Hepatocyte (in vitro differentiated cells): ENCODE measurements at regions not wholly inside any gene's neighbourhood (a gene's known extent, or its start where the extent isn't known, plus 50 kb on each side); places are given as distances from the start of the nearest gene placed in this dataset.

ENCODE experiments used
- DNase-seq: peaks from one replicate; pipeline ENCODE4 v3.0.0-alpha.2; 2016; ENCODE audit warnings: low spot score
- H2AFZ ChIP-seq: fragments of 200-600 bp; sonication (generic); 2 replicates; pipeline ENCODE4 v1.6.0; 2016; ENCODE audit warnings: antibody characterized with exemption, mild to moderate bottlenecking
- H3K27ac ChIP-seq: fragments of 200-600 bp; sonication (generic); 2 replicates; pipeline ENCODE4 v1.5.1; 2016; ENCODE audit warnings: mild to moderate bottlenecking
- H3K27me3 ChIP-seq: fragments of 200-600 bp; sonication (generic); 2 replicates; pipeline ENCODE4 v1.6.1; 2016
- H3K36me3 ChIP-seq: fragments of 200-600 bp; sonication (generic); replicated peaks from 2 replicates; pipeline ENCODE4 v1.5.1; 2016; ENCODE audit warnings: low read depth; ENCODE audit not compliant: insufficient read depth
- H3K4me1 ChIP-seq: fragments of 200-600 bp; sonication (generic); 2 replicates; pipeline ENCODE4 v1.5.1; 2016; ENCODE audit warnings: mild to moderate bottlenecking, moderate library complexity; ENCODE audit not compliant: insufficient read depth
- H3K4me2 ChIP-seq: fragments of 200-600 bp; sonication (generic); 2 replicates; pipeline ENCODE4 v1.6.0; 2016
- H3K4me3 ChIP-seq: fragments of 200-600 bp; sonication (generic); 2 replicates; pipeline ENCODE4 v1.5.1; 2016; ENCODE audit warnings: mild to moderate bottlenecking
- H3K79me2 ChIP-seq: fragments of 200-600 bp; sonication (generic); 2 replicates; pipeline ENCODE4 v1.6.0; 2017; ENCODE audit warnings: mild to moderate bottlenecking
- H3K9me2 ChIP-seq: fragments of 200-600 bp; sonication (generic); replicated peaks from 2 replicates; pipeline ENCODE4 v1.6.0; 2017; ENCODE audit warnings: mild to moderate bottlenecking; ENCODE audit not compliant: insufficient read depth
- H3K9me3 ChIP-seq: fragments of 200-600 bp; sonication (generic); 2 replicates; pipeline ENCODE4 v1.5.1; 2016; ENCODE audit warnings: low read depth, mild to moderate bottlenecking
- H4K20me1 ChIP-seq: fragments of 200-600 bp; sonication (generic); 2 replicates; pipeline ENCODE4 v1.6.0; 2016; ENCODE audit warnings: mild to moderate bottlenecking; ENCODE audit not compliant: insufficient read depth, poor library complexity, severe bottlenecking
- CTCF ChIP-seq: fragments of 200-600 bp; sonication (generic); IDR thresholded peaks from 2 replicates; pipeline ENCODE4 v1.5.1; 2016; ENCODE audit warnings: antibody characterized with exemption, mild to moderate bottlenecking; ENCODE audit not compliant: poor library complexity
- EZH2 ChIP-seq: fragments of 200-600 bp; sonication (generic); IDR thresholded peaks from 2 replicates; pipeline ENCODE4 v1.6.1; 2016; ENCODE audit warnings: antibody characterized with exemption, mild to moderate bottlenecking, borderline replicate concordance
- EZH2phosphoT487 ChIP-seq: fragments of 200-600 bp; sonication (generic); IDR thresholded peaks from one replicate; pipeline ENCODE4 v1.6.1; 2018; ENCODE audit warnings: antibody characterized with exemption, mild to moderate bottlenecking, low read depth, moderate library complexity; ENCODE audit not compliant: unreplicated experiment, severe bottlenecking
- WGBS: methylation state at CpG from one replicate; pipeline ENCODE4 v1.1.6; 2016; ENCODE audit warnings: low lambda C conversion rate; ENCODE audit errors: missing lambda C conversion rate; 5-methylcytosine and 5-hydroxymethylcytosine counted together

- Histone ChIP-seq H3K79me2 (no peaks in the 10 kb centered on the region), H3K27me3 (no peaks in the 10 kb centered on the region), H3K9me2 (no peaks in the 10 kb centered on the region), H2AFZ (no peak overlapping the region), H3K4me1 (peaks cover 3% of the 10 kb centered on the region), H3K4me3 (no peak overlapping the region), H3K27ac (no peak overlapping the region), H3K4me2 (no peak overlapping the region), H3K9me3 (no peaks in the 10 kb centered on the region), H3K36me3 (no peaks in the 10 kb centered on the region), H4K20me1 (no peaks in the 10 kb centered on the region)
- 89% methylated on average over 4 of the region's 4 CpGs for WGBS
- TF ChIP-seq CTCF (no peak), EZH2 (no peak), EZH2phosphoT487 (no peak)
- DNase-seq = no peak
These were observed 371.7 kb downstream of the PTPRC start for GRCh38 chr1:199010492-199010891.

- Histone ChIP-seq H3K79me2 (no peaks in the 10 kb centered on the region), H3K27ac (no peak overlapping the region), H3K4me3 (no peak overlapping the region), H3K4me1 (peaks cover 3% of the 10 kb centered on the region), H2AFZ (peak overlapping the region; percentile 25), H3K27me3 (no peaks in the 10 kb centered on the region), H3K9me3 (no peaks in the 10 kb centered on the region), H3K36me3 (no peaks in the 10 kb centered on the region), H3K4me2 (no peak overlapping the region), H3K9me2 (no peaks in the 10 kb centered on the region), H4K20me1 (no peaks in the 10 kb centered on the region)
- WGBS = 58% methylated on average over 2 of the region's 2 CpGs
- DNase-seq = no peak
- TF ChIP-seq EZH2 (no peak), EZH2phosphoT487 (no peak), CTCF (no peak)
These were observed 372.1 kb downstream of the PTPRC start for GRCh38 chr1:199010933-199011332.

GRCh38 chr1:199015799-199016198, 377.0 kb downstream of the PTPRC start:
- no peak for DNase-seq
- 81% methylated on average over 2 of the region's 2 CpGs for WGBS
- H3K27ac ChIP-seq = no peak overlapping the region

More at GRCh38 chr1:199015799-199016198, 377.0 kb downstream of the PTPRC start:
- no peaks in the 10 kb centered on the region for H3K36me3 ChIP-seq
- no peaks in the 10 kb centered on the region for H3K9me2 ChIP-seq
- no peaks in the 10 kb centered on the region for H3K79me2 ChIP-seq
- no peaks in the 10 kb centered on the region for H4K20me1 ChIP-seq
- no peaks in the 10 kb centered on the region for H3K9me3 ChIP-seq
- TF ChIP-seq EZH2 (no peak), CTCF (no peak), EZH2phosphoT487 (no peak)
- no peak overlapping the region for H3K4me2 ChIP-seq
- no peak overlapping the region for H2AFZ ChIP-seq
- H3K4me3 ChIP-seq = no peak overlapping the region
- no peaks in the 10 kb centered on the region for H3K4me1 ChIP-seq
- no peaks in the 10 kb centered on the region for H3K27me3 ChIP-seq
